ENCODE measurements at regions not wholly inside any gene's neighbourhood (a gene's known extent, or its start where the extent isn't known, plus 50 kb on each side); places are given as distances from the start of the nearest gene placed in this dataset.

DNA sequence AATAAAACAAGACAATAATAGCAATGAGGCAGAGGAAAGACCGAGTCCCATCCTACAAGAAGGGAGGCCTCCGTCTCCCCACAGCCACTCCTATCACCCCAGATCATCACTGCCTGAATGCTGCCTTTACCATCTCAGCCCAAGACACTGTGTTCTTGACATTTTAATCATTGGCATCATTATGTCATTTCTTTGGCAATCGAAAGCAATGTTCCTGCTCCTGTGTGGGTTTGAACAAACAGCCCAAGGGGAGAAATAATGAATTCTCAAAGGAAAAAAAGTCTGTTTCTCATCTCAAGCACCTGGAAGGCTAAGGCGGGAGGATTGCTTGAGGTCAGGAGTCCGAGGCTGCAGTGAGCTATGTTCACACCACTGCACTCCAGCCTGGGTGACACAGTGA, 73.0 kb upstream of the ACSL1 start:
- no peak for TF ChIP-seq CTCF (conservative IDR thresholded peaks at IDR 0.05 in 1 of 2, IDR thresholded peaks at IDR 0.05 in 1 of 2; ENCODE audit: extremely low read depth in 1 of 2, insufficient read depth in 1 of 2, low read depth in 1 of 2, low read length in 2 of 2)
- no peak for TF ChIP-seq EZH2 (IDR thresholded peaks at IDR 0.05; ENCODE audit: borderline replicate concordance, low read length)

Data from mammary epithelial cell (primary cell).